GM23338 (cell line): ENCODE measurements at regions not wholly inside any gene's neighbourhood (a gene's known extent, or its start where the extent isn't known, plus 50 kb on each side); places are given as distances from the start of the nearest gene placed in this dataset.

Experiments
- ATAC-seq: fragments of 200-7000 bp; cut with Tn5 transposase; 3 replicates; pipeline ENCODE4 v1.9.1; 2020
- DNase-seq: peaks from one replicate; pipeline ENCODE4 v3.0.0-alpha.2; 2015; ENCODE audit warnings: low spot score
- H2AFZ ChIP-seq: fragments of 200-600 bp; sonication (generic); 2 replicates; pipeline ENCODE4 v1.8.0; 2016; ENCODE audit warnings: antibody characterized with exemption, mild to moderate bottlenecking, moderate library complexity
- H3F3A ChIP-seq: fragments of 200-600 bp; sonication (generic); replicated peaks from 2 replicates; pipeline ENCODE4 v1.8.0; 2017; ENCODE audit warnings: antibody characterized with exemption, mixed run types, low read depth
- H3K27ac ChIP-seq: fragments of 200-600 bp; sonication (generic); 2 replicates; pipeline ENCODE4 v1.6.1; 2016; ENCODE audit warnings: low read depth
- H3K27me3 ChIP-seq: fragments of 200-600 bp; sonication (generic); 2 replicates; pipeline ENCODE4 v1.8.0; 2016; ENCODE audit warnings: mild to moderate bottlenecking, mixed run types, moderate library complexity; ENCODE audit not compliant: insufficient read depth
- H3K36me3 ChIP-seq: fragments of 200-600 bp; sonication (generic); 2 replicates; pipeline ENCODE4 v1.8.0; 2016; ENCODE audit warnings: mild to moderate bottlenecking; ENCODE audit not compliant: insufficient read depth
- H3K4me1 ChIP-seq: fragments of 200-600 bp; sonication (generic); 2 replicates; pipeline ENCODE4 v1.8.0; 2016; ENCODE audit warnings: mild to moderate bottlenecking, moderate library complexity; ENCODE audit not compliant: insufficient read depth
- H3K4me2 ChIP-seq: fragments of 200-600 bp; sonication (generic); 2 replicates; pipeline ENCODE4 v1.7.1; 2017; ENCODE audit warnings: mixed run types
- H3K4me3 ChIP-seq: fragments of 200-600 bp; sonication (generic); 2 replicates; pipeline ENCODE4 v1.6.1; 2016; ENCODE audit warnings: mixed run types
- H3K79me2 ChIP-seq: fragments of 200-600 bp; sonication (generic); replicated peaks from 2 replicates; pipeline ENCODE4 v1.8.0; 2017; ENCODE audit warnings: mild to moderate bottlenecking; ENCODE audit not compliant: insufficient read depth
- H3K9me2 ChIP-seq: fragments of 200-600 bp; sonication (generic); 2 replicates; pipeline ENCODE4 v1.8.0; 2017; ENCODE audit not compliant: insufficient read depth
- H4K20me1 ChIP-seq: fragments of 200-600 bp; sonication (generic); replicated peaks from 2 replicates; pipeline ENCODE4 v1.8.0; 2017; ENCODE audit warnings: mild to moderate bottlenecking; ENCODE audit not compliant: insufficient read depth
- H3K27ac Mint-ChIP-seq: 2 replicates; pipeline ENCODE4 v1.8.0; 2020; ENCODE audit warnings: inconsistent platforms, mild to moderate bottlenecking, moderate library complexity, mixed read lengths
- H3K27me3 Mint-ChIP-seq: 3 replicates; pipeline ENCODE4 v1.8.0; 2022; ENCODE audit warnings: low read depth, mild to moderate bottlenecking, moderate library complexity, mixed read lengths, inconsistent platforms; ENCODE audit not compliant: insufficient read depth, poor library complexity
- H3K36me3 Mint-ChIP-seq: 3 replicates; pipeline ENCODE4 v1.8.0; 2021; ENCODE audit warnings: low read depth, mild to moderate bottlenecking, inconsistent platforms, moderate library complexity, mixed read lengths
- H3K4me1 Mint-ChIP-seq: 3 replicates; pipeline ENCODE4 v1.8.0; 2020; ENCODE audit warnings: mild to moderate bottlenecking, inconsistent platforms, mixed read lengths
- H3K4me3 Mint-ChIP-seq: 3 replicates; pipeline ENCODE4 v1.8.0; 2021; ENCODE audit warnings: moderate library complexity, mild to moderate bottlenecking, inconsistent platforms, mixed read lengths
- H3K9me3 Mint-ChIP-seq: 3 replicates; pipeline ENCODE4 v1.8.0; 2020; ENCODE audit warnings: moderate library complexity, mild to moderate bottlenecking, inconsistent platforms, mixed read lengths
- CREB1 ChIP-seq: fragments of 250-450 bp; sonication (Bioruptor Pico); IDR thresholded peaks from 2 replicates; pipeline ENCODE4 v1.5.0; 2020; ENCODE audit warnings: low read depth, mild to moderate bottlenecking, moderate library complexity
- ETS1 ChIP-seq: IDR thresholded peaks from 2 replicates; pipeline ENCODE4 v1.6.1; 2016; ENCODE audit warnings: antibody characterized with exemption
- EZH2 ChIP-seq: fragments of 200-600 bp; sonication (generic); IDR thresholded peaks from one replicate; pipeline ENCODE4 v1.8.0; 2017; ENCODE audit warnings: antibody characterized with exemption, mild to moderate bottlenecking, low read depth; ENCODE audit not compliant: unreplicated experiment
- EZH2phosphoT487 ChIP-seq: fragments of 200-600 bp; sonication (generic); IDR thresholded peaks from one replicate; pipeline ENCODE4 v1.8.1; 2018; ENCODE audit warnings: antibody characterized with exemption; ENCODE audit not compliant: unreplicated experiment
- JUNB ChIP-seq: IDR thresholded peaks from one replicate; pipeline ENCODE4 v1.6.1; 2016; ENCODE audit warnings: antibody characterized with exemption; ENCODE audit not compliant: unreplicated experiment
- NANOG ChIP-seq: IDR thresholded peaks from 2 replicates; pipeline ENCODE4 v1.6.1; 2016; ENCODE audit warnings: antibody characterized with exemption, borderline replicate concordance
- POLR2AphosphoS5 ChIP-seq: IDR thresholded peaks from 2 replicates; pipeline ENCODE4 v1.6.1; 2016; ENCODE audit warnings: antibody characterized with exemption, low read depth
- REST ChIP-seq: IDR thresholded peaks from one replicate; pipeline ENCODE4 v1.6.1; 2018; ENCODE audit warnings: antibody characterized with exemption; ENCODE audit not compliant: unreplicated experiment
- STAT1 ChIP-seq: IDR thresholded peaks from one replicate; pipeline ENCODE4 v1.6.1; 2016; ENCODE audit warnings: antibody characterized with exemption; ENCODE audit not compliant: unreplicated experiment
- ZNF114 ChIP-seq: fragments of 250-450 bp; sonication (Bioruptor Pico); IDR thresholded peaks from 2 replicates; pipeline ENCODE4 v1.5.0; 2020; ENCODE audit warnings: mild to moderate bottlenecking, moderate library complexity
- ZNF331 ChIP-seq: fragments of 250-450 bp; sonication (Bioruptor Pico); IDR thresholded peaks from 2 replicates; pipeline ENCODE4 v1.5.0; 2020; ENCODE audit warnings: low read depth, mild to moderate bottlenecking, moderate library complexity
- TF ChIP-seq, protein P1 (sequence below), 2 experiments: fragments of 200-600 bp in 1 of 2; sonication (generic) in 1 of 2; conservative IDR thresholded peaks; 2 replicates each; pipeline versions ENCODE4 v1.5.1 to v1.6.1; 2016 to 2017; ENCODE audit warnings: antibody characterized with exemption in 2 of 2, low read depth in 2 of 2, mild to moderate bottlenecking in 2 of 2, moderate library complexity in 1 of 2
- TF ChIP-seq, protein P2 (sequence below): fragments of 250-450 bp; sonication (Bioruptor Pico); IDR thresholded peaks from 2 replicates; pipeline ENCODE4 v1.5.0; 2020; ENCODE audit warnings: mild to moderate bottlenecking, moderate library complexity

DNA sequence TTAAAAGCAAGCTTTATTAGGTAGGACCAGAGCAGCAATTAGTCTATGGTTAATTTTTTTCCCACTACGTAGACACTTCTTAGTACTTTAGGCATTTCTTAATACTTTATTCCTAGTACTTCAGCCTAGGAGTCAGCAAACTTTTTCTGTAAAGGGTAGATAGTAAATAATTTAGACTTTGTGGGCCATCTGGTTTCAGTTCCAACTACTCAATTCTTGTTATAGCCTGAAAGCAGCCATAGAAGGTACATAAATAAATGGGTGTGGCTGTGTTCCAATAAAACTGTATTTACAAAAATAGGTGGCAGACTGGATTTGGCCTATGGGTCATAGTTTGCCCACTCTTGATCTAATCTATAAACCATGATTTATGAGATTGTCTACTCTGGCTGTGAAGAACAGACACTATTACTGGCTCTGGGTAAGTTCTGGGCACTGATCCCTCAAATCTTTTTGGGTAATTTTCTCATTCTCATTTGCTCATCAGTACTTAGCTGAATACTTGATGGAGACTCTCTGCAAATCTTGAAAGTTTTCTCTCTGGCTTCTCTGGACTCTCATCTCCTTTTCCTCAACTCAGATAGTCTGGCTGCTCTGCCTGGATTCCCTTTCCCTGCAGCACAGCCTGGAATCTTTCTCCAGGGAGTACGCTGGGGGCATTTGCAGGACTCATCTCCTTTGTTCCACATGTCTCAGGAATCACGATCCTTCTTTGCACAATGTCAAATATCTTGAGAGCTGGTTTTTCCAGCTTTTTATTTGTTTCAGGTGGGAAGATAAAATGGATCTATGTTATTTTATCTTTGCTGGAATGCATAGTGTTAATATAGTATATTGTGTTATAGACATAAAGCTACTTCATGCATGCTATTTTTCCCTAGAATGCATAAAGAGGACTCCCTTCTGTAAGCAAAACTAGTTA lies 524.8 kb upstream of the TBL1XR1 start:
- Histone ChIP-seq H3K27ac (no peak overlapping the region), H4K20me1 (no peaks in the 10 kb centered on the region), H3K79me2 (no peaks in the 10 kb centered on the region), H3K4me1 (no peaks in the 10 kb centered on the region), H3F3A (no peaks in the 10 kb centered on the region), H3K4me2 (no peak overlapping the region), H3K36me3 (no peaks in the 10 kb centered on the region), H2AFZ (no peak overlapping the region), H3K4me3 (no peak overlapping the region), H3K9me2 (peaks cover 8% of the 10 kb centered on the region; the same call in 1 of the 2 replicates), H3K27me3 (no peaks in the 10 kb centered on the region)
- H3K4me3 Mint-ChIP-seq, result no peak overlapping the region
- no peak for ATAC-seq
- no peak for DNase-seq
- no peak overlapping the region for H3K27ac Mint-ChIP-seq
- H3K36me3 Mint-ChIP-seq, result no peaks in the 10 kb centered on the region
- H3K9me3 Mint-ChIP-seq, result no peaks in the 10 kb centered on the region; the same call in 2 of the 3 replicates
- no peaks in the 10 kb centered on the region for H3K4me1 Mint-ChIP-seq
- no peaks in the 10 kb centered on the region for H3K27me3 Mint-ChIP-seq
- no peak for TF ChIP-seq EZH2phosphoT487
- TF ChIP-seq CREB1 (CRISPR knock-in tag), result no peak
- no peak for TF ChIP-seq NANOG
- no peak for TF ChIP-seq ZNF114
- TF ChIP-seq, protein P1, sequence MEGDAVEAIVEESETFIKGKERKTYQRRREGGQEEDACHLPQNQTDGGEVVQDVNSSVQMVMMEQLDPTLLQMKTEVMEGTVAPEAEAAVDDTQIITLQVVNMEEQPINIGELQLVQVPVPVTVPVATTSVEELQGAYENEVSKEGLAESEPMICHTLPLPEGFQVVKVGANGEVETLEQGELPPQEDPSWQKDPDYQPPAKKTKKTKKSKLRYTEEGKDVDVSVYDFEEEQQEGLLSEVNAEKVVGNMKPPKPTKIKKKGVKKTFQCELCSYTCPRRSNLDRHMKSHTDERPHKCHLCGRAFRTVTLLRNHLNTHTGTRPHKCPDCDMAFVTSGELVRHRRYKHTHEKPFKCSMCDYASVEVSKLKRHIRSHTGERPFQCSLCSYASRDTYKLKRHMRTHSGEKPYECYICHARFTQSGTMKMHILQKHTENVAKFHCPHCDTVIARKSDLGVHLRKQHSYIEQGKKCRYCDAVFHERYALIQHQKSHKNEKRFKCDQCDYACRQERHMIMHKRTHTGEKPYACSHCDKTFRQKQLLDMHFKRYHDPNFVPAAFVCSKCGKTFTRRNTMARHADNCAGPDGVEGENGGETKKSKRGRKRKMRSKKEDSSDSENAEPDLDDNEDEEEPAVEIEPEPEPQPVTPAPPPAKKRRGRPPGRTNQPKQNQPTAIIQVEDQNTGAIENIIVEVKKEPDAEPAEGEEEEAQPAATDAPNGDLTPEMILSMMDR (conservative IDR thresholded peaks at IDR 0.05; ENCODE audit: low read depth in 2 of 2), result no peak
- no peak for TF ChIP-seq ETS1
- TF ChIP-seq, protein P2, sequence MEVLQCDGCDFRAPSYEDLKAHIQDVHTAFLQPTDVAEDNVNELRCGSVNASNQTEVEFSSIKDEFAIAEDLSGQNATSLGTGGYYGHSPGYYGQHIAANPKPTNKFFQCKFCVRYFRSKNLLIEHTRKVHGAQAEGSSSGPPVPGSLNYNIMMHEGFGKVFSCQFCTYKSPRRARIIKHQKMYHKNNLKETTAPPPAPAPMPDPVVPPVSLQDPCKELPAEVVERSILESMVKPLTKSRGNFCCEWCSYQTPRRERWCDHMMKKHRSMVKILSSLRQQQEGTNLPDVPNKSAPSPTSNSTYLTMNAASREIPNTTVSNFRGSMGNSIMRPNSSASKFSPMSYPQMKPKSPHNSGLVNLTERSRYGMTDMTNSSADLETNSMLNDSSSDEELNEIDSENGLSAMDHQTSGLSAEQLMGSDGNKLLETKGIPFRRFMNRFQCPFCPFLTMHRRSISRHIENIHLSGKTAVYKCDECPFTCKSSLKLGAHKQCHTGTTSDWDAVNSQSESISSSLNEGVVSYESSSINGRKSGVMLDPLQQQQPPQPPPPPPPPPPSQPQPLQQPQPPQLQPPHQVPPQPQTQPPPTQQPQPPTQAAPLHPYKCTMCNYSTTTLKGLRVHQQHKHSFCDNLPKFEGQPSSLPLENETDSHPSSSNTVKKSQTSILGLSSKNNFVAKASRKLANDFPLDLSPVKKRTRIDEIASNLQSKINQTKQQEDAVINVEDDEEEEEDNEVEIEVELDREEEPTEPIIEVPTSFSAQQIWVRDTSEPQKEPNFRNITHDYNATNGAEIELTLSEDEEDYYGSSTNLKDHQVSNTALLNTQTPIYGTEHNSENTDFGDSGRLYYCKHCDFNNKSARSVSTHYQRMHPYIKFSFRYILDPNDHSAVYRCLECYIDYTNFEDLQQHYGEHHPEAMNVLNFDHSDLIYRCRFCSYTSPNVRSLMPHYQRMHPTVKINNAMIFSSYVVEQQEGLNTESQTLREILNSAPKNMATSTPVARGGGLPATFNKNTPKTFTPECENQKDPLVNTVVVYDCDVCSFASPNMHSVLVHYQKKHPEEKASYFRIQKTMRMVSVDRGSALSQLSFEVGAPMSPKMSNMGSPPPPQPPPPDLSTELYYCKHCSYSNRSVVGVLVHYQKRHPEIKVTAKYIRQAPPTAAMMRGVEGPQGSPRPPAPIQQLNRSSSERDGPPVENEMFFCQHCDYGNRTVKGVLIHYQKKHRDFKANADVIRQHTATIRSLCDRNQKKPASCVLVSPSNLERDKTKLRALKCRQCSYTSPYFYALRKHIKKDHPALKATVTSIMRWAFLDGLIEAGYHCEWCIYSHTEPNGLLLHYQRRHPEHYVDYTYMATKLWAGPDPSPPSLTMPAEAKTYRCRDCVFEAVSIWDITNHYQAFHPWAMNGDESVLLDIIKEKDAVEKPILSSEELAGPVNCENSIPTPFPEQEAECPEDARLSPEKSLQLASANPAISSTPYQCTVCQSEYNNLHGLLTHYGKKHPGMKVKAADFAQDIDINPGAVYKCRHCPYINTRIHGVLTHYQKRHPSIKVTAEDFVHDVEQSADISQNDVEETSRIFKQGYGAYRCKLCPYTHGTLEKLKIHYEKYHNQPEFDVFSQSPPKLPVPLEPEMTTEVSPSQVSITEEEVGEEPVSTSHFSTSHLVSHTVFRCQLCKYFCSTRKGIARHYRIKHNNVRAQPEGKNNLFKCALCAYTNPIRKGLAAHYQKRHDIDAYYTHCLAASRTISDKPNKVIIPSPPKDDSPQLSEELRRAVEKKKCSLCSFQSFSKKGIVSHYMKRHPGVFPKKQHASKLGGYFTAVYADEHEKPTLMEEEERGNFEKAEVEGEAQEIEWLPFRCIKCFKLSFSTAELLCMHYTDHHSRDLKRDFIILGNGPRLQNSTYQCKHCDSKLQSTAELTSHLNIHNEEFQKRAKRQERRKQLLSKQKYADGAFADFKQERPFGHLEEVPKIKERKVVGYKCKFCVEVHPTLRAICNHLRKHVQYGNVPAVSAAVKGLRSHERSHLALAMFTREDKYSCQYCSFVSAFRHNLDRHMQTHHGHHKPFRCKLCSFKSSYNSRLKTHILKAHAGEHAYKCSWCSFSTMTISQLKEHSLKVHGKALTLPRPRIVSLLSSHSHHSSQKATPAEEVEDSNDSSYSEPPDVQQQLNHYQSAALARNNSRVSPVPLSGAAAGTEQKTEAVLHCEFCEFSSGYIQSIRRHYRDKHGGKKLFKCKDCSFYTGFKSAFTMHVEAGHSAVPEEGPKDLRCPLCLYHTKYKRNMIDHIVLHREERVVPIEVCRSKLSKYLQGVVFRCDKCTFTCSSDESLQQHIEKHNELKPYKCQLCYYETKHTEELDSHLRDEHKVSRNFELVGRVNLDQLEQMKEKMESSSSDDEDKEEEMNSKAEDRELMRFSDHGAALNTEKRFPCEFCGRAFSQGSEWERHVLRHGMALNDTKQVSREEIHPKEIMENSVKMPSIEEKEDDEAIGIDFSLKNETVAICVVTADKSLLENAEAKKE (CRISPR knock-in tag), result no peak
- no peak for TF ChIP-seq ZNF331
- no peak for TF ChIP-seq JUNB
- TF ChIP-seq REST, result no peak
- TF ChIP-seq POLR2AphosphoS5, result no peak
- no peak for TF ChIP-seq STAT1
- TF ChIP-seq EZH2, result no peak
